ENCODE measurements at regions not wholly inside any gene's neighbourhood (a gene's known extent, or its start where the extent isn't known, plus 50 kb on each side); places are given as distances from the start of the nearest gene placed in this dataset.

- no TSS peak for BruUV-seq (replicated peaks)
- no peaks in the 10 kb centered on the region for H3K9me2 ChIP-seq (replicated peaks; ENCODE audit: low read length)
- H3K9ac ChIP-seq (ENCODE audit: low read length): no peak overlapping the region
- ATAC-seq: no peak
- H3K4me1 ChIP-seq (ENCODE audit: insufficient read depth, low read length): no peaks in the 10 kb centered on the region
- H3K36me3 ChIP-seq (ENCODE audit: low read depth, low read length): no peaks in the 10 kb centered on the region
- peaks cover 27% of the 10 kb centered on the region; the same call in 1 of the 2 replicates for H3K27me3 ChIP-seq (ENCODE audit: low read length)
- no peak overlapping the region for H3K4me3 ChIP-seq (ENCODE audit: low read length)
- intact Hi-C loops (cut with micrococcal nuclease): no loop called here
- ChIA-PET CTCF (no interaction called here), POLR2A (ENCODE audit: unreplicated experiment) (no interaction called here)
- H3K79me2 ChIP-seq (ENCODE audit: low read length): no peaks in the 10 kb centered on the region
- DNase-seq: no peak
- no peak overlapping the region for H2AFZ ChIP-seq (ENCODE audit: low read length)
- H3F3A ChIP-seq (ENCODE audit: low read length, unreplicated experiment): no peaks in the 10 kb centered on the region
- TF ChIP-seq EZH2phosphoT487 (IDR thresholded peaks at IDR 0.05; ENCODE audit: borderline replicate concordance, low read length): no peak
- TF ChIP-seq, protein P1, sequence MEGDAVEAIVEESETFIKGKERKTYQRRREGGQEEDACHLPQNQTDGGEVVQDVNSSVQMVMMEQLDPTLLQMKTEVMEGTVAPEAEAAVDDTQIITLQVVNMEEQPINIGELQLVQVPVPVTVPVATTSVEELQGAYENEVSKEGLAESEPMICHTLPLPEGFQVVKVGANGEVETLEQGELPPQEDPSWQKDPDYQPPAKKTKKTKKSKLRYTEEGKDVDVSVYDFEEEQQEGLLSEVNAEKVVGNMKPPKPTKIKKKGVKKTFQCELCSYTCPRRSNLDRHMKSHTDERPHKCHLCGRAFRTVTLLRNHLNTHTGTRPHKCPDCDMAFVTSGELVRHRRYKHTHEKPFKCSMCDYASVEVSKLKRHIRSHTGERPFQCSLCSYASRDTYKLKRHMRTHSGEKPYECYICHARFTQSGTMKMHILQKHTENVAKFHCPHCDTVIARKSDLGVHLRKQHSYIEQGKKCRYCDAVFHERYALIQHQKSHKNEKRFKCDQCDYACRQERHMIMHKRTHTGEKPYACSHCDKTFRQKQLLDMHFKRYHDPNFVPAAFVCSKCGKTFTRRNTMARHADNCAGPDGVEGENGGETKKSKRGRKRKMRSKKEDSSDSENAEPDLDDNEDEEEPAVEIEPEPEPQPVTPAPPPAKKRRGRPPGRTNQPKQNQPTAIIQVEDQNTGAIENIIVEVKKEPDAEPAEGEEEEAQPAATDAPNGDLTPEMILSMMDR (conservative IDR thresholded peaks at IDR 0.05; ENCODE audit: low read depth, low read length): no peak
- TF ChIP-seq EZH2 (IDR thresholded peaks at IDR 0.05; ENCODE audit: low read length, unreplicated experiment): no peak
- H4K20me1 ChIP-seq (ENCODE audit: low read length): no peaks in the 10 kb centered on the region
- no peak overlapping the region for H3K27ac ChIP-seq (ENCODE audit: low read length)
- H3K4me2 ChIP-seq (ENCODE audit: low read length): no peak overlapping the region
- H3K9me3 ChIP-seq (ENCODE audit: low read length): no peaks in the 10 kb centered on the region; the same call in 1 of the 2 replicates
Measured at GRCh38 chr2:89845532-89845931, 1154.1 kb downstream of the RPIA start.

DNA sequence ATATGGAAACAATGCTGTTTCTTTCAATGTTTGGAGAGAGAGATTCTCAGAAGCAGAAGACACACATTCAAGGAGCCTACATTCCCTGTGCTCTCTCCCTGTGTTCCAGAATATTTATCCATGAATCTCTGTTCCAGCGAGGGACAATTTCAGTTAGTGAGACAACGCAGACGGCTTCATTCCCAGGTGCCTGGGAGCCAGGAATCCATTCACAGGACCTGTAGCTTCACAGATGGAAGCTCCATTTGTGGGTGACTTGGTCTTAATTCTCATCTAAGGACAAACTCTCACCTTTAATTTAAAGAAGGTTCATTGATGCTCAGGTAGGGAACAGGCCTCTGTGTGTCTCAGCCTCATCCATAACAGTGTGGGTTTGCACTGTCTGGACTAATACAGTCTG lies 1156.6 kb downstream of the RPIA start:
- Histone ChIP-seq H2AFZ (ENCODE audit: low read length) (no peak overlapping the region), H3F3A (ENCODE audit: low read length, unreplicated experiment) (no peaks in the 10 kb centered on the region), H3K9ac (ENCODE audit: low read length) (no peak overlapping the region), H3K9me3 (ENCODE audit: low read length) (no peaks in the 10 kb centered on the region), H3K4me3 (ENCODE audit: low read length) (no peak overlapping the region), H3K79me2 (ENCODE audit: low read length) (no peaks in the 10 kb centered on the region), H3K4me1 (ENCODE audit: insufficient read depth, low read length) (no peaks in the 10 kb centered on the region), H3K4me2 (ENCODE audit: low read length) (no peak overlapping the region), H4K20me1 (ENCODE audit: low read length) (no peaks in the 10 kb centered on the region), H3K36me3 (ENCODE audit: low read depth, low read length) (no peaks in the 10 kb centered on the region), H3K27ac (ENCODE audit: low read length) (no peak overlapping the region), H3K27me3 (ENCODE audit: low read length) (peaks cover 40% of the 10 kb centered on the region), H3K9me2 (replicated peaks; ENCODE audit: low read length) (no peaks in the 10 kb centered on the region)
- CTCF ChIA-PET: no interaction called here
- POLR2A ChIA-PET (ENCODE audit: unreplicated experiment): no interaction called here
- no peak for DNase-seq
- intact Hi-C loops (cut with micrococcal nuclease): no loop called here
- no TSS peak for BruUV-seq (replicated peaks)
- TF ChIP-seq EZH2 (IDR thresholded peaks at IDR 0.05; ENCODE audit: low read length, unreplicated experiment): no peak
- TF ChIP-seq, protein P1 (conservative IDR thresholded peaks at IDR 0.05; ENCODE audit: low read depth, low read length): no peak
- TF ChIP-seq EZH2phosphoT487 (IDR thresholded peaks at IDR 0.05; ENCODE audit: borderline replicate concordance, low read length): no peak
- ATAC-seq: no peak

- no TSS peak for BruUV-seq (replicated peaks)
- TF ChIP-seq, protein P1 (conservative IDR thresholded peaks at IDR 0.05; ENCODE audit: low read depth, low read length): no peak
- TF ChIP-seq EZH2phosphoT487 (IDR thresholded peaks at IDR 0.05; ENCODE audit: borderline replicate concordance, low read length): no peak
- TF ChIP-seq EZH2 (IDR thresholded peaks at IDR 0.05; ENCODE audit: low read length, unreplicated experiment): no peak
- CTCF ChIA-PET: no interaction called here
Measured at GRCh38 chr2:89848763-89849368, 1157.4 kb downstream of the RPIA start.

More at GRCh38 chr2:89848763-89849368, 1157.4 kb downstream of the RPIA start:
- no peak overlapping the region for H3K4me3 ChIP-seq (ENCODE audit: low read length)
- DNase-seq (no peak), ATAC-seq (no peak)
- POLR2A ChIA-PET (ENCODE audit: unreplicated experiment): no interaction called here
- H3K27me3 ChIP-seq (ENCODE audit: low read length): peaks cover 40% of the 10 kb centered on the region
- no peaks in the 10 kb centered on the region for H3K9me3 ChIP-seq (ENCODE audit: low read length)
- no peaks in the 10 kb centered on the region for H3K36me3 ChIP-seq (ENCODE audit: low read depth, low read length)
- H3K27ac ChIP-seq (ENCODE audit: low read length): no peak overlapping the region
- H3K4me1 ChIP-seq (ENCODE audit: insufficient read depth, low read length): no peaks in the 10 kb centered on the region
- H3K9ac ChIP-seq (ENCODE audit: low read length): no peak overlapping the region
- H3F3A ChIP-seq (ENCODE audit: low read length, unreplicated experiment): no peaks in the 10 kb centered on the region
- H2AFZ ChIP-seq (ENCODE audit: low read length): no peak overlapping the region
- no peaks in the 10 kb centered on the region for H3K9me2 ChIP-seq (replicated peaks; ENCODE audit: low read length)
- no peaks in the 10 kb centered on the region for H3K79me2 ChIP-seq (ENCODE audit: low read length)
- intact Hi-C loops (cut with micrococcal nuclease): no loop called here
- H3K4me2 ChIP-seq (ENCODE audit: low read length): no peak overlapping the region
- H4K20me1 ChIP-seq (ENCODE audit: low read length): no peaks in the 10 kb centered on the region

Data from PC-3 (cell line).